ENCODE measurements at regions not wholly inside any gene's neighbourhood (a gene's known extent, or its start where the extent isn't known, plus 50 kb on each side); places are given as distances from the start of the nearest gene placed in this dataset. TPM values are rescaled to one million over a fixed set of nuclear protein-coding genes. Genes with fewer than 3 reads are reported as not detected.

GRCh38 chr10:125214283-125214570 is 53.9 kb upstream of the CTBP2 start:
- Histone ChIP-seq H3F3A (ENCODE audit: insufficient read depth) (no peaks in the 10 kb centered on the region), H3K36me3 (ENCODE audit: low read depth) (no peaks in the 10 kb centered on the region), H3K4me1 (ENCODE audit: insufficient read depth) (0 out of 2 replicates have a peak, but pooled peaks cover 4% of the 10 kb centered on the region), H3K9me3 (ENCODE audit: low read depth) (no peaks in the 10 kb centered on the region), H3K4me2 (ENCODE audit: unreplicated experiment) (no peak overlapping the region), H2AFZ (no peak overlapping the region), H3K27ac (no peak overlapping the region), H3K9me2 (ENCODE audit: insufficient read depth) (no peaks in the 10 kb centered on the region), H3K9ac (no peak overlapping the region), H3K27me3 (replicated peaks; ENCODE audit: insufficient read depth) (peaks cover 10% of the 10 kb centered on the region; the same call in 1 of the 2 replicates), H3K79me2 (ENCODE audit: insufficient read depth) (no peaks in the 10 kb centered on the region), H3K4me3 (no peak overlapping the region), H4K20me1 (ENCODE audit: insufficient read depth) (no peaks in the 10 kb centered on the region)
- TF ChIP-seq EZH2 (IDR thresholded peaks at IDR 0.05; ENCODE audit: insufficient read depth, poor library complexity, severe bottlenecking) (no peak), EZH2phosphoT487 (IDR thresholded peaks at IDR 0.05; ENCODE audit: insufficient read depth, low read depth) (no peak)
- 28 to 39% methylated on average over 2 of the region's 2 CpGs for WGBS, 2 experiments (ENCODE audit: low coverage in 1 of 2, low lambda C conversion rate in 2 of 2, missing lambda C conversion rate in 2 of 2)
- no peak for DNase-seq
- in situ Hi-C loops (cut with MboI) = no loop called here

DNA sequence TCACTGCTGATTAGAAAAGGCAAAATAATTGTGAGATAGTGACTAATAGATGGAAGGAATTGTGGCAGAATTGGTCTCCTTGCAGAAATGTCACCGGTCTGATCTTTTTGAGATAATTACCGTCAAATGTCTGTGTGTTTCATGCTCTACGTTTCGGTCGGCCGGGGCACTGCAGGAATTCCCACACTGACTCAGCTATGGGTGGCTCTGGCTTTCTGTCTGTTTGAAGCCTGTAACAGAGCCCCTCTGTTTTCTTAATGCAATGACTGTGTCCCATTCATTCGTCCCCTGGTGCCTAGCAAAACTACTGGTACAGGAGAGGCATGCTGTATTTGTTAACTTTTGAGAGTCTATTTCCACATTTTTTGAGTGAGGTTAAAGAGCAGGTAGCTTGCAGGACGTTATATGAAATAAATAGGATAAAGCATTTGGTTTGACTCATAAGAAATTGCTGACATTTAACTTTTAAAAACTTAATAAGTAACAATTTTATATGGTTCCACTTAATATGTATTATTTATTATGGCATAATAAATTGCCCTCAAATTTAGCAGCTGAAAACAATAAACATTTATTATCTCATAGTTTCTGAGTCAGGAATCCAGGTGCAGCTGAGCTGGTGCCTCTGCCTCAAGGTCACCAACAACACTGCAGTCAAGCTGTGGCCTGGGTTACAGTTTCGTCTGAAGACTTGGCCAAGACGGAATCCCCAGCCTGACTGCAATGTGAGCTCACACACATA is 53.3 kb upstream of the CTBP2 start:
- TF ChIP-seq EZH2 (IDR thresholded peaks at IDR 0.05; ENCODE audit: insufficient read depth, poor library complexity, severe bottlenecking) (no peak), EZH2phosphoT487 (IDR thresholded peaks at IDR 0.05; ENCODE audit: insufficient read depth, low read depth) (no peak)
- no peak overlapping the region for H3K4me3 ChIP-seq
- H3K27me3 ChIP-seq (replicated peaks; ENCODE audit: insufficient read depth) = peaks cover 10% of the 10 kb centered on the region; the same call in 1 of the 2 replicates
- H3K4me2 ChIP-seq (ENCODE audit: unreplicated experiment) = no peak overlapping the region
- H3K9me2 ChIP-seq (ENCODE audit: insufficient read depth) = no peaks in the 10 kb centered on the region
- H3K4me1 ChIP-seq (ENCODE audit: insufficient read depth) = 0 out of 2 replicates have a peak, but pooled peaks cover 4% of the 10 kb centered on the region
- in situ Hi-C loops (cut with MboI) = no loop called here
- no peaks in the 10 kb centered on the region for H3F3A ChIP-seq (ENCODE audit: insufficient read depth)
- H2AFZ ChIP-seq = no peak overlapping the region
- H3K36me3 ChIP-seq (ENCODE audit: low read depth) = no peaks in the 10 kb centered on the region
- no peak overlapping the region for H3K9ac ChIP-seq
- H3K79me2 ChIP-seq (ENCODE audit: insufficient read depth) = no peaks in the 10 kb centered on the region
- no peaks in the 10 kb centered on the region for H4K20me1 ChIP-seq (ENCODE audit: insufficient read depth)
- no peak overlapping the region for H3K27ac ChIP-seq
- DNase-seq = no peak
- no peaks in the 10 kb centered on the region for H3K9me3 ChIP-seq (ENCODE audit: low read depth)
- 64 to 68% methylated on average over 10 of the region's 10 CpGs for WGBS, 2 experiments (ENCODE audit: low coverage in 1 of 2, low lambda C conversion rate in 2 of 2, missing lambda C conversion rate in 2 of 2)

DNA sequence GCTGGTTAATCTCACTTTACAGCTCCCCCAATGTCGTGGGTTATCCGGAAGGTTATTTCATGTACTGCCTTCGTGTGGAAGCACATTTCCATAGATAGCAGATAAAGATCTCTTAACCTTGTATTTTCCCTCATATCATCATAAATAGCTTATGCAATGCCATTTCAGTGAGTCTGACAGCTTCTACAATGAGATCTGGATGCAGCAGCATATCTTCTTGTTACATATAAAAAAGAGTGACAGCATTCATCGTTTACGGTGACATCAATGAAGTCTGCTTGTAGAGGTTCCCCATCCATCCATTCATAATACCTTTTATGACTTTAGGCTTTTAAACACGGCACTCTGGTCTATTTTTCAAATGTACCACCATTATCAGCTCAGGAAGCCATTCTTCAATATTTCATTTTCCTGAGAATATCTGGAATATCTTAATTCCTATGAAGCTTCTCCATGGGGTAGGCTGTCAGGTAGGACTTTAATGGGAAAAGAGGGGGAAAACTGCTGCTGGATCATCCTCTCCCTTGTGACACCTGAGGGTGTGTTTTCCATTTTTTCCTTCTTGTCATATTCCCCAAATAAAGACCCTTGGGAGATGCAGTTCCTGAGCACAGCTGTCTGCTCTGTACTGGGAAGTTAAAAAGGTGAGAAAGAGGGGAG is 51.9 kb upstream of the CTBP2 start:
- Histone ChIP-seq H3K4me1 (ENCODE audit: insufficient read depth) (no peaks in the 10 kb centered on the region), H3K9me2 (ENCODE audit: insufficient read depth) (no peaks in the 10 kb centered on the region), H3K9ac (no peak overlapping the region), H4K20me1 (ENCODE audit: insufficient read depth) (no peaks in the 10 kb centered on the region), H3K27ac (no peak overlapping the region), H3K36me3 (ENCODE audit: low read depth) (no peaks in the 10 kb centered on the region), H3K4me2 (ENCODE audit: unreplicated experiment) (no peak overlapping the region), H3K9me3 (ENCODE audit: low read depth) (no peaks in the 10 kb centered on the region), H3K79me2 (ENCODE audit: insufficient read depth) (no peaks in the 10 kb centered on the region), H3F3A (ENCODE audit: insufficient read depth) (no peaks in the 10 kb centered on the region), H3K27me3 (replicated peaks; ENCODE audit: insufficient read depth) (peaks cover 13% of the 10 kb centered on the region; the same call in 1 of the 2 replicates), H2AFZ (no peak overlapping the region), H3K4me3 (no peak overlapping the region)
- DNase-seq = no peak
- WGBS, 2 experiments (ENCODE audit: low coverage in 1 of 2, low lambda C conversion rate in 2 of 2, missing lambda C conversion rate in 2 of 2) = 69 to 70% methylated on average over 6 of the region's 6 CpGs
- TF ChIP-seq EZH2phosphoT487 (IDR thresholded peaks at IDR 0.05; ENCODE audit: insufficient read depth, low read depth) = no peak
- no peak for TF ChIP-seq EZH2 (IDR thresholded peaks at IDR 0.05; ENCODE audit: insufficient read depth, poor library complexity, severe bottlenecking)
- in situ Hi-C loops (cut with MboI) = no loop called here

Small RNAs in the stretch of these regions (small RNA-seq; reads per million reads assigned to genes)
- gene RPS27P18 (ENCODE audit: low read depth, low replicate concordance) = not detected
